ENCODE measurements at regions not wholly inside any gene's neighbourhood (a gene's known extent, or its start where the extent isn't known, plus 50 kb on each side); places are given as distances from the start of the nearest gene placed in this dataset.
"Not testable (repeated sequence)": the region's sequence is repeated elsewhere in the genome, so short reads cannot be mapped to it uniquely, and the experiment has no call there.

- TF ChIP-seq CTCF (IDR thresholded peaks at IDR 0.05; ENCODE audit: insufficient read depth, missing control alignments) = no peak
- no peak for FAIRE-seq
- DNase-seq (ENCODE audit: insufficient read length, low spot score) = no peak
These were observed 1559.9 kb upstream of the FLRT2 start for GRCh38 chr14:83969998-83970397.

- no peak for FAIRE-seq
- TF ChIP-seq CTCF (IDR thresholded peaks at IDR 0.05; ENCODE audit: insufficient read depth, missing control alignments) = no peak
- no peak for DNase-seq (ENCODE audit: insufficient read length, low spot score)
These were observed 1557.3 kb upstream of the FLRT2 start for GRCh38 chr14:83972631-83973030.

- no peak for TF ChIP-seq CTCF (IDR thresholded peaks at IDR 0.05; ENCODE audit: insufficient read depth, missing control alignments)
- DNase-seq (ENCODE audit: insufficient read length, low spot score) = no peak
- no peak for FAIRE-seq
These were observed 1555.2 kb upstream of the FLRT2 start for GRCh38 chr14:83974647-83975163.

- no peak for DNase-seq (ENCODE audit: insufficient read length, low spot score)
- no peak for TF ChIP-seq CTCF (IDR thresholded peaks at IDR 0.05; ENCODE audit: insufficient read depth, missing control alignments)
- no peak for FAIRE-seq
These were observed 1554.5 kb upstream of the FLRT2 start for GRCh38 chr14:83975435-83975834.

GRCh38 chr14:83975841-83976770 lies 1553.8 kb upstream of the FLRT2 start:
- no peak for TF ChIP-seq CTCF (IDR thresholded peaks at IDR 0.05; ENCODE audit: insufficient read depth, missing control alignments)
- no peak for FAIRE-seq
- DNase-seq (ENCODE audit: insufficient read length, low spot score) = no peak

- no peak for FAIRE-seq
- DNase-seq (ENCODE audit: insufficient read length, low spot score) = no peak
- no peak for TF ChIP-seq CTCF (IDR thresholded peaks at IDR 0.05; ENCODE audit: insufficient read depth, missing control alignments)
These were observed 1552.4 kb upstream of the FLRT2 start for GRCh38 chr14:83977583-83977982.

GRCh38 chr14:83981676-83982258 lies 1548.2 kb upstream of the FLRT2 start:
- not testable (repeated sequence) for DNase-seq (ENCODE audit: insufficient read length, low spot score); FAIRE-seq
